Glutamatergic neuron (in vitro differentiated cells): ENCODE measurements at regions not wholly inside any gene's neighbourhood (a gene's known extent, or its start where the extent isn't known, plus 50 kb on each side); places are given as distances from the start of the nearest gene placed in this dataset.

Source experiments
- DNase-seq: peaks from one replicate; pipeline ENCODE4 v3.0.0; 2022
- H3K27ac Mint-ChIP-seq: one replicate; pipeline ENCODE4 v1.8.0; 2020; ENCODE audit warnings: mild to moderate bottlenecking, mixed read lengths, inconsistent platforms; ENCODE audit not compliant: unreplicated experiment
- H3K27me3 Mint-ChIP-seq: one replicate; pipeline ENCODE4 v1.8.0; 2020; ENCODE audit warnings: mild to moderate bottlenecking, moderate library complexity, mixed read lengths, inconsistent platforms; ENCODE audit not compliant: unreplicated experiment
- H3K36me3 Mint-ChIP-seq: one replicate; pipeline ENCODE4 v1.8.0; 2020; ENCODE audit warnings: mild to moderate bottlenecking, mixed read lengths, inconsistent platforms; ENCODE audit not compliant: unreplicated experiment
- H3K4me1 Mint-ChIP-seq: one replicate; pipeline ENCODE4 v1.8.0; 2020; ENCODE audit warnings: mild to moderate bottlenecking, low read depth, mixed read lengths, inconsistent platforms; ENCODE audit not compliant: unreplicated experiment
- H3K4me3 Mint-ChIP-seq: one replicate; pipeline ENCODE4 v1.8.0; 2020; ENCODE audit warnings: mild to moderate bottlenecking, mixed read lengths, inconsistent platforms; ENCODE audit not compliant: unreplicated experiment
- H3K9me3 Mint-ChIP-seq: one replicate; pipeline ENCODE4 v1.8.0; 2020; ENCODE audit warnings: mild to moderate bottlenecking, moderate library complexity, mixed read lengths, inconsistent platforms; ENCODE audit not compliant: unreplicated experiment
- CTCF ChIP-seq: fragments of 200-600 bp; sonication (generic); IDR thresholded peaks from one replicate; pipeline ENCODE4 v1.5.0; 2021; ENCODE audit not compliant: partially characterized antibody, unreplicated experiment

- H3K4me3 Mint-ChIP-seq, result no peak overlapping the region
- H3K4me1 Mint-ChIP-seq, result peaks cover 4% of the 10 kb centered on the region
- no peaks in the 10 kb centered on the region for H3K27me3 Mint-ChIP-seq
- no peak for DNase-seq
- no peaks in the 10 kb centered on the region for H3K36me3 Mint-ChIP-seq
- H3K27ac Mint-ChIP-seq, result no peak overlapping the region
- TF ChIP-seq CTCF, result no peak
- H3K9me3 Mint-ChIP-seq, result no peaks in the 10 kb centered on the region
Observed at GRCh38 chr5:30548580-30549305, 644.7 kb upstream of the CDH6 start.

GRCh38 chr5:30540150-30540549, 653.3 kb upstream of the CDH6 start:
- peaks cover 5% of the 10 kb centered on the region for H3K36me3 Mint-ChIP-seq
- TF ChIP-seq CTCF, result no peak
- no peaks in the 10 kb centered on the region for H3K27me3 Mint-ChIP-seq
- no peaks in the 10 kb centered on the region for H3K9me3 Mint-ChIP-seq
- no peak overlapping the region for H3K27ac Mint-ChIP-seq
- no peaks in the 10 kb centered on the region for H3K4me1 Mint-ChIP-seq
- no peak for DNase-seq
- H3K4me3 Mint-ChIP-seq, result no peak overlapping the region

GRCh38 chr5:30539004-30539634, 654.4 kb upstream of the CDH6 start:
- H3K9me3 Mint-ChIP-seq, result no peaks in the 10 kb centered on the region
- DNase-seq, result no peak
- H3K36me3 Mint-ChIP-seq, result peaks cover 5% of the 10 kb centered on the region
- no peaks in the 10 kb centered on the region for H3K4me1 Mint-ChIP-seq
- H3K4me3 Mint-ChIP-seq, result no peak overlapping the region
- no peaks in the 10 kb centered on the region for H3K27me3 Mint-ChIP-seq
- H3K27ac Mint-ChIP-seq, result no peak overlapping the region
- no peak for TF ChIP-seq CTCF

- no peaks in the 10 kb centered on the region for H3K36me3 Mint-ChIP-seq
- no peak overlapping the region for H3K27ac Mint-ChIP-seq
- TF ChIP-seq CTCF, result no peak
- no peaks in the 10 kb centered on the region for H3K27me3 Mint-ChIP-seq
- H3K9me3 Mint-ChIP-seq, result no peaks in the 10 kb centered on the region
- DNase-seq, result no peak
- no peak overlapping the region for H3K4me3 Mint-ChIP-seq
- no peaks in the 10 kb centered on the region for H3K4me1 Mint-ChIP-seq
Observed at GRCh38 chr5:30525353-30525752, 668.1 kb upstream of the CDH6 start.

- no peak for DNase-seq
- H3K27ac Mint-ChIP-seq, result no peak overlapping the region
- H3K9me3 Mint-ChIP-seq, result no peaks in the 10 kb centered on the region
- H3K4me3 Mint-ChIP-seq, result no peak overlapping the region
- H3K27me3 Mint-ChIP-seq, result no peaks in the 10 kb centered on the region
- TF ChIP-seq CTCF, result no peak
- no peaks in the 10 kb centered on the region for H3K36me3 Mint-ChIP-seq
- no peaks in the 10 kb centered on the region for H3K4me1 Mint-ChIP-seq
Observed at GRCh38 chr5:30524428-30524827, 669.1 kb upstream of the CDH6 start.
